A673 (cell line): ENCODE measurements at regions not wholly inside any gene's neighbourhood (a gene's known extent, or its start where the extent isn't known, plus 50 kb on each side); places are given as distances from the start of the nearest gene placed in this dataset.

Experiments
- BruUV-seq: library from RNA; stranded (reverse); fragments of 400-500 nt; replicated peaks from 2 replicates; lab custom pipeline; 2021; lab: Mats Ljungman, UMichigan
- CTCF ChIA-PET: fragments of 300-600 bp; sonication (Branson Sonifier 250); formaldehyde crosslinking; loops from one replicate; lab custom pipeline; 2022; ENCODE audit warnings: antibody characterized with exemption; lab: Charles Lee
- POLR2A ChIA-PET: fragments of 300-600 bp; sonication (Branson Sonifier 250); formaldehyde crosslinking; loops from one replicate; lab custom pipeline; 2022; ENCODE audit warnings: antibody characterized with exemption; ENCODE audit not compliant: low non-redundant PET; lab: Charles Lee
- DNase-seq: peaks from one replicate; pipeline ENCODE4 v3.0.0-alpha.2; 2015; ENCODE audit warnings: low spot score
- H3K27ac ChIP-seq: fragments of 200-600 bp; sonication (generic); 2 replicates; pipeline ENCODE4 v1.5.1; 2016; ENCODE audit warnings: mixed run types, low read depth, mild to moderate bottlenecking, mixed read lengths, antibody characterized with exemption, low read length; ENCODE audit not compliant: poor library complexity, severe bottlenecking
- H3K27me3 ChIP-seq: fragments of 200-600 bp; sonication (generic); replicated peaks from 2 replicates; pipeline ENCODE4 v1.6.1; 2017; ENCODE audit warnings: mixed run types, low read depth, mild to moderate bottlenecking, mixed read lengths, antibody characterized with exemption, low read length; ENCODE audit not compliant: insufficient read depth, poor library complexity
- H3K36me3 ChIP-seq: fragments of 200-600 bp; sonication (generic); 2 replicates; pipeline ENCODE4 v1.6.1; 2016; ENCODE audit warnings: mixed run types, mild to moderate bottlenecking, mixed read lengths, antibody characterized with exemption, low read length; ENCODE audit not compliant: insufficient read depth, poor library complexity, severe bottlenecking
- H3K4me1 ChIP-seq: fragments of 200-600 bp; sonication (generic); 2 replicates; pipeline ENCODE4 v1.6.1; 2017; ENCODE audit warnings: mixed run types, mild to moderate bottlenecking, mixed read lengths, antibody characterized with exemption, low read length; ENCODE audit not compliant: insufficient read depth, poor library complexity, severe bottlenecking
- H3K4me3 ChIP-seq: fragments of 200-600 bp; sonication (generic); 2 replicates; pipeline ENCODE4 v1.5.1; 2016; ENCODE audit warnings: low read depth, mixed run types, mild to moderate bottlenecking, mixed read lengths, low read length; ENCODE audit not compliant: poor library complexity, severe bottlenecking
- H3K9me3 ChIP-seq: fragments of 200-600 bp; sonication (generic); 2 replicates; pipeline ENCODE4 v1.6.1; 2016; ENCODE audit warnings: mixed run types, low read depth, mild to moderate bottlenecking, mixed read lengths, antibody characterized with exemption, low read length; ENCODE audit not compliant: poor library complexity, severe bottlenecking
- CTCF ChIP-seq: fragments of 300-800, 200-600 bp; sonication (generic); conservative IDR thresholded peaks from 2 replicates; pipeline ENCODE4 v1.5.1; 2017; ENCODE audit warnings: low read depth, mild to moderate bottlenecking, antibody characterized with exemption, low read length, moderate library complexity, mixed read lengths
- EZH2 ChIP-seq: fragments of 200-600 bp; sonication (generic); IDR thresholded peaks from 2 replicates; pipeline ENCODE4 v1.6.1; 2017; ENCODE audit warnings: borderline replicate concordance, low read depth, mild to moderate bottlenecking, mixed read lengths, antibody characterized with exemption, low read length; ENCODE audit not compliant: poor library complexity, severe bottlenecking
- intact Hi-C: fragments of 100-400 bp; cut with micrococcal nuclease; formaldehyde crosslinking; loops from one replicate; pipeline ENCODE4 v1.10.0; 2022; ENCODE audit not compliant: unreplicated experiment

DNA sequence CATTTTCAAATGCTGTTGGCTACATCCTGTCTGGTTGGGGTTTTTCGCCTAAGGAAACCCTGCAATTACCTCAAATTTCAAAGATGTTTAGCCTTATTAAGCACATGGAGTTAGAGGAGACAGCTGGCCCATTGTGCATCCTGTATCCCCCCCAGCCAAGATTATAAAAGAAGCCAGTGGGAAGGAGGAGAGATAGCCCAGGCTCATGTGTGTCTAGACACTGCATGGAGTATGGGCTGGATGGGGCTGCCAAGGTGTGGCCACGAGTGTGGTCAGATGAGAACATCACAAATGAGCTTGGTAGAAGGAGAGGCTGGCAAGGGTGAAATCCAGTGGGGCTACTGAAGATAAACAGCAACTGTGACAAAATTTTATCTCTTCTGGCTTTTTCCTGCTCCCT is 270.0 kb upstream of the TBC1D5 start:
- Histone ChIP-seq H3K27me3 (peaks cover under 1% of the 10 kb centered on the region), H3K9me3 (no peaks in the 10 kb centered on the region), H3K4me1 (no peaks in the 10 kb centered on the region), H3K27ac (no peak overlapping the region), H3K36me3 (no peaks in the 10 kb centered on the region), H3K4me3 (no peak overlapping the region)
- POLR2A ChIA-PET, result no interaction called here
- intact Hi-C loops, result no loop called here
- no peak for TF ChIP-seq CTCF
- TF ChIP-seq EZH2, result no peak
- BruUV-seq, result no TSS peak
- DNase-seq, result no peak
- CTCF ChIA-PET, result no interaction called here

DNA sequence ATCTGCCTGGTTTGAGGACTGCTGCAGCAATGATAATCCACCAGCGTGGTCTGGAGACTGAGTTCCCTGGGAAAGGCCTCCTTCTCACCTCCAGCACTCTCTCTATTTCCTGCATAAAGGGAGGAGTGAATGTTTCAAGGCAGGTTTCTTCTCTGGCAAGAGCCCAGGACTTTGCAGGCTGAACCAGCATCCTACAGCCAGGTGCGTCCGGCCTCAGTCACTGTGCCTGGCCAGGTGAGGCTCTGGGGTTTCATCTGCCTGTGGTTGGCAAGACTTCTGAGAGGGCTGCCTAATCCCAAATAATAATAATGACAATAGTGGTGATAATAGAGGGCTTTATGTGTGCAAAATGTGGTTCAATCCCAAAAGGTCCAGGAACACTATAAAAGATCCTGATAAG is 269.0 kb upstream of the TBC1D5 start:
- DNase-seq, result no peak
- TF ChIP-seq CTCF, result no peak
- TF ChIP-seq EZH2, result no peak
- Histone ChIP-seq H3K4me1 (no peaks in the 10 kb centered on the region), H3K27ac (no peak overlapping the region), H3K36me3 (no peaks in the 10 kb centered on the region), H3K9me3 (no peaks in the 10 kb centered on the region), H3K27me3 (no peaks in the 10 kb centered on the region), H3K4me3 (no peak overlapping the region)
- BruUV-seq, result no TSS peak
- ChIA-PET POLR2A (no interaction called here), CTCF (no interaction called here)
- intact Hi-C loops, result no loop called here

- ChIA-PET POLR2A (no interaction called here), CTCF (no interaction called here)
- no peaks in the 10 kb centered on the region for H3K36me3 ChIP-seq
- H3K27ac ChIP-seq, result no peak overlapping the region
- TF ChIP-seq CTCF (no peak), EZH2 (no peak)
- intact Hi-C loops, result no loop called here
- no TSS peak for BruUV-seq
- no peaks in the 10 kb centered on the region for H3K4me1 ChIP-seq
- H3K4me3 ChIP-seq, result no peak overlapping the region
- H3K27me3 ChIP-seq, result no peaks in the 10 kb centered on the region
- DNase-seq, result no peak
- H3K9me3 ChIP-seq, result no peaks in the 10 kb centered on the region
Observed at GRCh38 chr3:18010001-18010400, 267.6 kb upstream of the TBC1D5 start.
